CD4-positive, alpha-beta T cell treated with Interleukin-17A for 4 hours (primary cell): ENCODE measurements at regions not wholly inside any gene's neighbourhood (a gene's known extent, or its start where the extent isn't known, plus 50 kb on each side); places are given as distances from the start of the nearest gene placed in this dataset.
"Not testable (repeated sequence)": the region's sequence is repeated elsewhere in the genome, so short reads cannot be mapped to it uniquely, and the experiment has no call there.

ENCODE experiments used
- DNase-seq: peaks from one replicate; pipeline ENCODE4 v3.0.0-alpha.2; 2020; ENCODE audit warnings: mixed read lengths

- DNase-seq: no peak
Measured at GRCh38 chr2:125371867-125372266, 1284.1 kb upstream of the GYPC start.

DNA sequence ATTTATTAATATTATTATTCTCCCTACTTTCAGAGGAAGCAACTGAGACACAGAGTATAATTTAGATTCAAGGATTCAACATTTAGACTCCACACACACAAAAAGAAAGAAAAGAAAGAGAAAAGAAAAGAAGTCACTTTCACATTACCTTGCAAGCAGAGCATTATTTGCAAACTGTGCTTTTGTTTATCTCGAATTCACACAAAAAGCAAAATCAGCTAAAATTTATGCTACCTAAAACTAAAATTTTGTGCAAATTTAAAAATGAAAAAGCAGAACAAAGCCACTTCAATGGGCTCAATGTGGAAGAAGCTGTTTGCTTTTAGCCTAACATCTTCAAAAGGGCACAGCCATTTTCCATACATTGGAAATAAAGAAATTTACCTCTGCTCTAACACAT, 1282.7 kb upstream of the GYPC start:
- no peak for DNase-seq

DNA sequence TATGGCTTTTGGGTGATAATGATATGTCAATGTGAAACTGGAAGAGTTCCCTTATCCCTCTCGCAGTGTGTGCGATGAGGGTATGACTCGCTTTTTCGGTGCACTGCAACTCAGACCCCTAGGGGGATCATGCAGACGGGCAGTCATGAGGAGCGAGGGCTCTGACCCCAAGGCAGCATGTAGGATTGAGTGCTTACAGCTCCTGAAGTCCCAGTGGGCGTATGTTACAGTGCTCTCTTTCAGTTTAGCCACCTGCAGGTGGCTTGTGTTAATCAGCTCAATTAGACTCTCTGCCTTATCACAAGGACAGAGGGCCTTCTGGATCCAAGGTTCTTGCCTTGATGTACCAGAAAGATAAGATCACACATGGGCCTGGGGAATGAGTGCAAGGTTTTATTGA, 1269.9 kb upstream of the GYPC start:
- no peak for DNase-seq

DNA sequence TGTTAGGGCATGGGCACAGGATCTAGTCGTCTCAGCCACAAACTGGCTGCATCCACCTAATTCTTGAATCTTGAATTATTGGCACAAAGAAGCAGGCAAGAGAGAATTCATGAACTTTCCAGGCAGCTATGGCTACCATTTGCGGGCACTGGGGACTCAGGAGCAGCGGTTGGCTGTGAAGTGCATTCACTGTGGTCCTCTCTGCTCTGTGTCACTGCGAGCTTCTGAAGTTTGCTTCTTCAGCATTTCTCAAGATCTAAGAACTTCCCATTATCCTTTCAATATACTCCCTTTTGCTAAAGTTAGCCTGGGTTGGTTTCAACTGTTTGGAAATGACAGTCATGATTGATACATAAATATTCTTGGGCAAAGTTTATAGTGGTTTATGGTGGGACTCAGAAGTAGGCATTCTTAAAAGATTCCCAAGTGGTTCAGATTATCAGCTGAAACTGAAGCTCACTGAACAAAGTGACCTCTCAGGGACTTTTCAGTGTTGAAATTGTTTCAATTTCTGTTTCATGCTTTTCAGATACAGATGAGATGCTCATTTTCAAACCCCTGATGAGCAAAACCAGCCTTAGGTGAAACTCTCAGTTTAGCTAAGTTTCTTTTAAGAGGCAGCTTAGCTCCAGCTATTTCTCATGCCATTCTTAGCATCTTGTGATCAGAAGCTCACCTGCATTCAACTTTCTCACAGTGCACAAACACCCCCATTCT, 1258.3 kb upstream of the GYPC start:
- DNase-seq: no peak

DNA sequence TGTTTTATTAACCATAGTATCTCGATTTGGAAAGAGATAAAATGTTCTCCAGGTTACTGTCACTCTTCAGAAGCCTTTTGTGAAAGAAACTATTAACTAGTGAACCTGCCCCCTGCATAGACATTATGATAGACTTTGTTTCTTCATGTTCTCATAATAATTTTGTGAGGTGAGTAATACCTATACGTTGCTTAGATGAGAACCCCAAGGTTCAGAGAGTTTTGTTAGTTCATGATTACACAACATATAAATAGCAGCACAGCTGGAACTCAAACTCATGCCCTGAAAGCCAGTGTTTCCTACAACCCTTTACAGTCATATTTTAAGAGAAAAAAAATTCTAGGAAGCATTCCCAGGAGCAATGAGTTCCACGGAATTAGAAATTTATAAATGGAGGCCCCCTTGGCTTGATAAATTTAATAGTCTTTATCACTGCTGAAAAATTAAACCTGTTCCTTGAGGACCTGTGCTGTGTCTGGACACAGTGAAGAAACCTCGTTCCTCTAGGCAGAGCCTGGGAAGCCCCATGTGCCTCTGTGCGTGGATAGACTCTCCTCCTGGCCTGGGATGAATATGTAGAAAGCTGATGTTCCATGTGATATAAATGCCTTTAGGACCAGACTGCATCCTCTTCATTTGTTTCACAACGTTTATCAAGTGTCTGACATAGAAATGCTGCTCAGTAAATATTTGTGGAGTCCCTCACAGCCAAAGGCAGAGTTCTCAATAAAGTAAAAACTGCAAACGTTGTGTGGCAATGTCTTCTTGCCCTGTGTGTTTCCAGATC, 1257.0 kb upstream of the GYPC start:
- no peak for DNase-seq

GRCh38 chr2:125405816-125406215, 1250.1 kb upstream of the GYPC start:
- no peak for DNase-seq

DNA sequence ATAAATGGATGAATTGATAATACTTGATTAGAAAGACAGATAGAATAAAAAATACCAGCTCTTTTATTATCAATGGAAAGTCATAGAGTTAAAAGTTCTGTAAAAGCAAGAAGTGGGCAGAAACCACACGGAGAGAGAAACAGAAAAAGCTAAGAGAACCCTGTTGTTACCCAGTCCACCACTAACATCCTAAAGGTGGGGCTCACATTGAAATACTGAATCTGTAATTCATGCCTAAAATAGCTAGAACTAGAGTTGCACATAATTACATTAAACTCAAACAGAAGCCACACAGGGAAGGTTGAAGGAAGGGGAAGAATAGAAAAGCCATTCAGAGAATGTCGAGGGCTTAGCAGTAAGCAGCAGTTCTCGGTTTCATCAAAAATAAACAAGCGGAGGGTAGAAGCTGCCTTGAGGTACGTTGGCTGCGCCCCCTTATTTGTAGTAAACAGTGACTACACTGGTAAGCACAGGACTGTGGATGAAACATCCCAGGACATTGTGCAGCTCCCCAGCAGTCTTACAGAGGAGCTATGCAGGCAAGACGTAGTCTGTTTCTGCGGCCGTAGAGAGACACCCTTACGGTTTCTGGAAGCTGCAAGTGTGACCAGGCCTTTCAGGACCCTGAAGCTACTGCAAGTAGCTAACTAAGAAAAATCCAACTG, 1247.0 kb upstream of the GYPC start:
- DNase-seq: no peak

- DNase-seq: no peak
Measured at GRCh38 chr2:125418483-125418882, 1237.5 kb upstream of the GYPC start.

- DNase-seq: not testable (repeated sequence)
Measured at GRCh38 chr2:125422198-125422770, 1233.7 kb upstream of the GYPC start.

- no peak for DNase-seq
Measured at GRCh38 chr2:125424266-125424785, 1231.6 kb upstream of the GYPC start.

GRCh38 chr2:125427721-125428315, 1228.1 kb upstream of the GYPC start:
- DNase-seq: no peak

- no peak for DNase-seq
Measured at GRCh38 chr2:125444106-125444505, 1211.9 kb upstream of the GYPC start.

DNA sequence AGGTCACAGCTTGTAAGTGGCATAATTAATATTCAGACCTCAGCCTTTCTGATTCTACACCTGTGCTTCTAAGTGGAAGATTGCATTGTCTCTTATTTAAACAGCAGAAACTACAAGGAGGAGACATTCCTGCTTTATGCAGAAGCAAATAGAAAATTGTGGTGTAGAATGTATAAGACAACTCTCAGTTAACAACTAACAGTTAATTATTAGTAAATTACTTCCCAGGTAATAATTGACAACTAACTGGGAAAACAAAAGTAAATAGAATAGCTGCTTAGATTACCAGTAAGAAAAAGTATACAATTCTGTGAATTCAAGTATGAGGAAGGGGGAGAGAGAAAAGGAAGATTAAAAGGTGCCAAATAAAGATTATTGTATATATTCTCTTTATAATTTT, 1210.5 kb upstream of the GYPC start:
- no peak for DNase-seq

- no peak for DNase-seq
Measured at GRCh38 chr2:125450092-125450491, 1205.9 kb upstream of the GYPC start.

DNA sequence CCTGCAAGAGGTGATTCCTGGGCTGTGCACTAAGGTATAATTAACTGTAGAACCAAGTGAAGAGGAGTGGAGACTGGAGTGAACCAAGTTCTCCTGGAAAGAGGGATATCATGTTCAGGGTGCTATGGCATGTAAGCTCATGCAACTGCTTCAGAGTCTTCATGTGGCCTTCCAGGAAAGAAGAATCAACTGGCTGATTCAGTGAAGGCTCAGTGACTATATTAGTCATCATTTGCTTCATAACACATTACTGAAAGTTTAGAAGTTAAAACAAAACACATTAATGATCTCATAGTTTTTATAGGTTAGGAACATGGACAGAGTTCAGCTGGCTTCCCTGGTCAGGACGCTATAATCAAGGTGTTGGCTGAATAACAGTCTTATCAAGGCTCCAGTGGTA, 1200.8 kb upstream of the GYPC start:
- no peak for DNase-seq

DNA sequence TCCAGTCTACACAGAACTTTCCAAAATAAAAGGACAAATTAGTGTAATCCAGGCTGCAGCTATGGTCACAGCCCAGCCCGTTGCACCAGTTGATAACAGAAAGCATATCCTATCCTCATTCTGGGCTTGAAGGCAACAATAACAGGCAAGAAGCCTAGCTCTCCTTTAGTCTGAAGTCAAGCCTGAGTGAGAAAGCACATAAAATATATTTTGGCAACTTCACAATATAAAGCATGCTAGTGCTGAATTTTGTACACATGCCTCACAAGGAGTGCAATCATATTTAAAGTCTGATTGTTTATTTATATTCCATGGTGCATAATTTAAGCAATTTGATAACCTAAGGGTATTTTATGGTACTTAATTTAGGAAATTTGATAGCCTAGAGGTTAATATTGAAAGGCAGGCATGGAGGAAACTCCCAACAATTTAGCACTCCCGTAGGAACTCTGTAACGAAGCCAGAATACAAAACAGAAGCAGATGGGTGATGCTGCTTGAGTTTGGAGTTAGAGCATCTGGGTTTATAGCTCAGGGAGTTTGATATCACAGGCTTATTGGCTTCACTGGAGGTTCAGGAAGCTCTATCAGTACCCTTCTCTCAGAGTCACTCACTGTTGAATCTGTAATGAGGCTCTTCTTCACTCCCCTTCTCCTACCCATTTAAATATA, 1199.1 kb upstream of the GYPC start:
- no peak for DNase-seq

GRCh38 chr2:125471963-125472362, 1184.0 kb upstream of the GYPC start:
- no peak for DNase-seq

DNA sequence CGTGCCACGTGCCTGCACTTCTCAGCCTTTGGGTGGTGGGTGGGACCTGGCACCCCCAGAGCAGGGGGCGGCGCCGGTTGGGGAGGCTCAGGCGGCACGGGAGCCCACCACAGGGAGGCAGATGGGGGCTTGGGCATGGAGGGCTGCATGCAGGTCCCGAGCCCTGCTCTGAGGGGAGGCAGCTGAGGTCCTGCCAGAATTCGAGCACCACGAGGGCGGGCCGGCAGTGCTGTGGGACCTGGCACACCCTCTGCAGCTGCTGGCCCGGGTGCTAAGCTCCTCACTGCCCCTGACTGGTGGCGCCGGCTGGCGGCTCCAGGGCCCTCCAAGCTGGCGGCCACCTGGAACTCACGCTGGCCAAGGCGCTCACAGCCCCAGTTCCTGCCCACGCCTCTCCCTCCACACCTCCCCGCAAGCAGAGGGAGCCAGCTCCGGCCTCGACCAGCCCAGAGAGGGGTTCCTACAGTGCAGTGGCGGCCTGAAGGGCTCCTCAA, 1176.8 kb upstream of the GYPC start:
- no peak for DNase-seq

- DNase-seq: no peak
Measured at GRCh38 chr2:125490308-125490707, 1165.7 kb upstream of the GYPC start.

DNA sequence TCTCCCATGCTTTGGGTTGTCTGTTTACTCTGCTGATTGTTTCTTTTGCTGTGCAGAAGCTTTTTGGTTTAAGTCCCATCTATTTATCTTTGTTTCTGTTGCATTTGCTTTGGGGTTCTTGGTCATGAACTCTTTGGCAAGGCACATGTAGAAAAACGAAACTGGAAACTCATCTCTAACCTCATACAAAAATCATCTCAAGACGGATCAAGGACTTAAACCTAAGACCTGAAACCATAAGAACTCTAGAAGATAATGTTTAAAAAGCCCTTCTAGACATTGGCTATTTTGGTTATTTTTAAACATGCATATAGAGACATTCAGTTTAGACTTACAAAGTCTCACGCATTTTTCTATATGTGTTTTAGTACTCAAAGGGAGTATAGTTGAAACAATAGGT, 1164.3 kb upstream of the GYPC start:
- DNase-seq: no peak

GRCh38 chr2:125512313-125512712, 1143.6 kb upstream of the GYPC start:
- no peak for DNase-seq

DNA sequence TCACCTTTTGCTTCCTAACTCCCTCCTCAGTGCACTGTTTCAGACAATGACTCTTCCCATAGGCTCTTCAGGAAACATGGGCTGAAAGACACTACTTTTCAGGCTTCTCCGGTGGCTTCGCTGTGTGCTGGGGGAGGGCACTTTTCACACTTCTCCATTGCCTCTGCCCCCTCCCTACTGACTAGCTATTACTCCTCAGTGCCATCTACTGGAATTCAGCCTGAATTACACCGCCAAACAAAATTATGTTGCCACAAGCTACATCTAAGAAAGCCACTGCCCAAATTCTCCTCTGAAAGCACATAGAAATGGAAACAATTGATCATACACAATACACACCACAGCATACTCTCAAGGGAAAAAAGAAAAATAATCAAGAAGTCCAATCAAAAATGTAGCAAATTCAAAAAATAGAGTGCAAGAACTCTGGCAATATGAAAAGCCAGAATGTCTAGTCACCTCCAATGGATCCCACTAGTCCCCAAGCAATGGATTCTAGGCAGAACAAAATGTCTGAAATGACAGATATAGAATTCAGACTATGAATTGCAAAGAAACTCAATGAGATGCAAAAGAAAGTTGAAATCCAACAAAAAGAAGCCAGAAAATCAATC, 1139.4 kb upstream of the GYPC start:
- DNase-seq: no peak
